ENCODE measurements at regions not wholly inside any gene's neighbourhood (a gene's known extent, or its start where the extent isn't known, plus 50 kb on each side); places are given as distances from the start of the nearest gene placed in this dataset.
"Not testable (repeated sequence)": the region's sequence is repeated elsewhere in the genome, so short reads cannot be mapped to it uniquely, and the experiment has no call there.

DNA sequence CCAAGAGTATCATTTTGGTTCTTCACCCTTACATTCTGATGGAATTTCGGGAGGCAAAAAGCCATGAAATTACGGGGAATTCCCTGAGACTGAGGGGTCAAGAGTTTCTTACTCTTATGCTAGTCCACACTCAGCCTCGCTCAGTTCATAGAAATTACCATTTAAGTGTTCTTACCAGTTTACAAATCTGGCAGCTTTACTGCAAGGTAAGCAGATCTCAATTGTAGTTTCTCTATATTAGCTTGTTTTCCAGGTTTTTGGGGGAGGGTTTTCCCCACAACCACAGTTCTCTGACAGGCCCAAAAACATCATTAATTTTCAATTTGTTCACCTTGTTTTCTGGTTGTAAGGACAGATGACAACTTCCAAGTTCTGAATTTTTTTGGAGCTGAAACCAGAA lies 1028.4 kb downstream of the FAM181B start:
- DNase-seq, result no peak

DNA sequence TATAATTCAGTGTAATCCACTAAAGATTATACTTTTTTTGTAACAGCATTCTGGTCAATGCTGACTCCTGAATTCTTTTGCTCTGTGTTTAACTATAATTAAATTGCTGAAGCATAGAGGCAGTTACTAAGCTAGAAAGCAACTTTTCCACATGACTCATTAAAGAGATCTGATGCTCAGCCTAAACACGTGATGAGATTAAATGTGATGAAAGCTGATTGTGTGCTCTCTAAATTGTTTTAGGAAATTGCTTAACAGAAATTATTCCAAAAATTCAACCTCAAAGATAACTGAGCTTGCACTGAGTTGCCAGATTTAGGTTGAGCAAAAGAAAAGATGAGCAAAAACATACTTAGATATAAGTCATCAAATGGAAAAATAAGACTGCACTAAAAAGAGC lies 1033.6 kb downstream of the FAM181B start:
- no peak for DNase-seq

DNA sequence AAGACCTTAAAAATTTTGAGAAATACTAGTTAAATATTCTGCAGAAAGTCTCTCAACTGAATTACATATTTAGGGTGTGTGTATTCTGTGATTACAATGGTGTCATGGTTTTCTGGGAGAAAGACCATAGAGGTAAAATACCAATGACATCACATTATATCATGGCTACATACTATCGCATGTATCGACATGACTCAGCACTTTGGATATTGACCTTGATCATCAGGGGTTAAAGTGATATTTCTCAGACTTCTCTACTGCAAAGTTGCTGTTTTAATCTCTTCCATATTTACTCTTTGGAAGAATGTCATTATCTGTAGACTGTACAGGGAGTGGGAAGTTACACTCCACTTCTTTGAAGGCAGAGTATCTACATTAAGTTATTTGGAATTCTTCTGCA lies 1046.6 kb downstream of the FAM181B start:
- DNase-seq, result no peak

DNA sequence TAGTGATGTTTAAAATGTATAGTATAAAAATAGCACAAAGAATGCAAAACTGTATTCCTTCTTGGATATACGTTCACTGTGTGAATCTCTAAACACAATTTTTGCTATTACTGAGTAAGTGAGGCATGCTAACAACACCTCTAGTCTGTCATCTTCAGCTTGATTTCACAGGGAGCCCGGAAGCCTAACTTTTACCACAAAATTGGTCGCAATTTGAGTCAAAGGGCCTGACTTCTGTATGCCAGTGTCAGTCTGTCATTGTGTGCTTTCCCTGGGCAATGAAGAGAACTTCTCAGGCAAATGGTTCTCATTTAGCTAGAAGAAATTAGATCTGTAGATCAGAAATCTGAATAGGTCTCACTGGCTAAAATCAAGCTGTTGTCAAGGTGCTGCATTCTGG lies 1059.5 kb downstream of the FAM181B start:
- peak in 1 of 5 donors; percentile 52 for DNase-seq

DNA sequence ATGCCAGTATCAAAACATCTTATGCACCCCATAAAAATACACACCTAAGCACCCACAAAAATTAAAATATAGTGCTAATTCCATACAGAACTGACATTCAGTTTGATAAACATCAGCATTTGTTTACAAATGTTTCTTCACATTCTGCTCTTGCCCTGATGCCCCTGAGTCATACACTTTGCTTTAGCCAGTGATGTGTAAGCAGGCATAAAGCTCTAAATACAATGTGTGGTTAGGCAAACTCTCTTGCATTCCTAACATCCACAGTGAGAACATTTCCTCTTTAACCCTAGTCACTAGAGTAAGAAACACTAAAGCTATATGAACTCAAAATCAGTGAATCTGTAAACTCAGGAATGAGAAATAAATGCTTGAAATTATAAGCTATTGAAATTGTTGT lies 1060.7 kb downstream of the FAM181B start:
- DNase-seq, result no peak

DNA sequence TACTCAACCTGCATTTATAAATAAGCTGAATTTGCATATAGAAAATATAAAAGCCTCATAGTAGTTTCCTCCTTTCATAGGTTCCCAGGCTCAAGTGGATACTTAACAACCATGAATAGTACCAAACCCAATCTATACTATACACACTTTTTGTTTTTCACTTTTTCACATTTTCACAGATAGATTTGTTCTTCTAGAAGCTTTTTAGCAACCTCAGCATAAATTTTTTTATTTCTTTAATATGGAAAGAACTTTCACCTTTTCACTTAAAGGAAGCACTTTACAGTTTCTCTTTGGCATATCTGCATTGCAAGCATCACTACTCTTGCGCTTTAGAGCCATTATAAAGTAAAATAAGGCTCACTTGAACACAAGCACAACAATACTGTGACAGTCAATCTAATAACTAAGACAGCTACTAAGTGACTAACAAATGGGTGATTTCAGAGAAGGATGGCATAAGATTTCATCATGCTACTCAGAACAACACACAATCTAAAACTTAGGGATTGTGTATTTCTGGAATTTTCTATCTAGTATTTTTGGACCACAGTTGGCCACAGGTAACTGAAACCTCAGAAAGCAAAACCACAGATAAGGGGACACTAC lies 1063.6 kb downstream of the FAM181B start:
- DNase-seq, result no peak

DNA sequence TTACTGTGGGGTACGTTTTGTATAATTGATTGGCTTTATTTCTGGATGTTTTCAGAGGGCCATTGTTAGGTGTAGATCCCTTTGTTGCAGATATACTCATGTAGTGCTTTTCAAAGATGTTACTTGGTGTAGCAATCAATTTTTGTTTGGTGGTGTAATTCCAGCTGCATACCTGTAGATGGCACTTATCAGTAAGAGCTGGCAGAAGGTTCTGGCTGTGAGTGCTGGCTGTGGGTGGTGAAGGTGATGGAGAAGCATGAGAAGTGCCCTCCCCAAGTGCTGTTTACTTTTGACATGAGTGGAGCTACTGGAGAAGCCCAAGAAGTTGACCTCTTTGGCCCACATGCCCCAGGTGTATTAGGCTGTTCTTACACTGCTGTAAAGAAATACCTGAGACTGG lies 1074.9 kb downstream of the FAM181B start:
- DNase-seq, result peak in 1 of 5 donors; percentile 11

DNA sequence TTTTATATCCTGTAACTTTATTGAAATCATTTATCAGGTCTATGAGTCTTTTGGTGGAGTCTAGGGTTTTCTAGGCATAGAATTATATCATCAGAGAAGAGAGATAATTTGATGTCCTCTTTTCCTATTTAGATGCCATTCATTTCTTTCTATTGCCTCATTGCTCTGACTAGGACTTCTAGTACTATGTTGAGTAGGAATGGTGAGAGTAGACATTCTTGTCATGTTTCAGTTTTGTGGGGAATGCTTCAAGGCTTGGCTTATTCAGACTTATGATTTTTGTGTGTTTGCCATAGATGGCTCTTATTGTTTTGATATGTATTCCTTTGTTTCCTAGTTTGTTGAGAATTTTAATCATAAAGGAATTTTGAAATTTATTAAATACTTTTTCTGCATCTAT lies 1078.3 kb downstream of the FAM181B start:
- DNase-seq, result no peak

DNA sequence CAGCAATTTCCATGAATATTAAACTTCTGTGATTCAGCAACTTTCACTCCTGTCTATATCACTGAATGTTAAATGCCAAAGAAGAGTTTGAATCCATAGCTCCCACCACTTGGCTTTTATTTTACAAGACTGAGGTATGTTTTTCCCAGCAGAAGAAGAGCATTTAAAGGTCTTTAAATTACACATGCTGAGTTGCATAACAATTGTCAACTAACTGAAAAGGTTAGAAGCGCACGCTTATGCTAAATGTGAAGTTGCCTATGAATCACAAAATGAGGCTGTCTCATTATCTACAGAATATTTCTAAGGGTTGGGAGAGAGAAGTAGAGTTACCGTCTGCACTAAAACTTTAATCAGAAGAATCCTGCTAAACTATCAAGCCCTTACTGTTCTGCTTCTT lies 1086.3 kb downstream of the FAM181B start:
- DNase-seq, result no peak

DNA sequence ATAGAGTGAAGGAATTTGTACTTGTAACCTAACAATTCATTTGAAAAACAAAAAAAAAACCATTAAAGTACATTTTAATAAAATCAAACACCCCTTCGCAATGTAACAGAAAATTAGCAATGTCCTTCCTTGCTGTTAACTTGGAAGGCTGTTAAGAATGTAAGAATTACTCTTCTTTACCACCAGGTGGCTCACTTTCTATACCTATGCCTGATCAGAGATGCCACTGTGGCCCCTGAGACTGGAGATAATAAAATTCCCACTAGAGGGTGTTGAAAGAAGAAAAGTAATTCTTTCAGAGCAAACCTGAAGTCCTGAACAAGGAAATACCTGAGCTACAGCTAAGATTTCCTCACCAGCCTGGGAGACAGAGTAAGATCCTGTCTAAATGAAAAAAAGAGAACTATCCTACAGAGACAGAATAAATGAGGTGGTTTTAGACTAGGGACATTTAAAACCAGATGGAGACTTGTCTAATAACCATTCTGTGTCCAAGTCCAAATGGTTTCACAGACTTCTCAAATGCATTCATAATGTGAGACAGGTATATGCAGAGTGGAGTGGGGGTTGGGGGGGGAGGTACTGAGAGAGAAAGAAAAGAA lies 1089.3 kb downstream of the FAM181B start:
- DNase-seq, result peak in 1 of 5 donors; percentile 16

DNA sequence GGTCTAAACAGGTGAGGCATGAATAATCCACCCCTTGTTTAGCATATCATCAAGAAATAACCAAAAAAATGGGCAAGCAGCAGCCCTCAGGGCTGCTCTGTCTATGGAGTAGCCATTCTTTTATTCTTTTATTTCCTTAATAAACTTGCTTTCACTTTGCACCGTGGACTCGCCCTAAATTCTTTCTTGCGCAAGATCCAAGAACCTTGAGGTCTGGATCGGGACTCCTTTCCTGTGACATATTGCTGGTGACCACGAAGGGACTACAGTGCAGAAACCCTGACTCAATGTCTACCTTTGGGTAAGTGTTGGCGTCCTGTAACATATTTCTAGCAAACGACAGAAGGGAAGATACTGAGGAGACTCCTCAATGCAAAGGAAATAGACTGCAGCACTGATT lies 1099.2 kb downstream of the FAM181B start:
- DNase-seq, result no peak

DNA sequence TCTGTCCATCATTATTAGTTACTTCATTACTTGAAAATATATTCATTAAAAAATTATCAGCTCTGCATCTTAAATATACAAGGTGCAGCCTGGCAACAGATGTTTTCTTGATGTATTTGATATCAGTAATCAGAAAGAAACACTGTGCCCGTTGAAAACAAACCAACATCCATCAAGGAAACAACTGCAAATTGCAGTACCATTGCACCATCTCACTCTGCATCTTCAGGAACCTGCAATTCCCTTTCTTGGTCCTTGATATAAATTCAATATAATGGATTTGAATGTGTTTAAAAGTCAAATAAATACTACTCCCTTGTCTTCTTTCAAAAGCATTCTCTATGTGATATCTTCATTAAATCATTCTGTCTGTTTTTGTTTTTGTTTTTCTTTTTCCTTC lies 1131.2 kb downstream of the FAM181B start:
- DNase-seq, result no peak

DNA sequence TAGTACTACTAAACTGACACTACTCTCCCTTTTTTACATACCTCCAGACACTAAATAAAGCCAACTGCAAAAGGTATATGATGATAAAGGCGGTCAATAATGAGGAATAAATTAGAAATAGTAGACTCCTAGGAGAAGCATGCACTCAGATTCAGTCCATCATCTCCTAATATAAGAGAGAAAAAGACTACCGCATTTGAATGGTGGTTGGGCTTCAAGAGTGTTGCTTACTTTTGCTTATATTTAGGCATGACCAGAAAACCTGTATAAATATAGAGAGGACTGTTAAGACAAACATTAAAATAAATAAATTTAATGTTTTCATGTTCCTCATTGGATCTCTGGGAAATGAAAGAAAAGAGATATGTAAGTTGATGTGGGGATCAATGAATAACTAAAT lies 1137.0 kb downstream of the FAM181B start:
- no peak for DNase-seq

DNA sequence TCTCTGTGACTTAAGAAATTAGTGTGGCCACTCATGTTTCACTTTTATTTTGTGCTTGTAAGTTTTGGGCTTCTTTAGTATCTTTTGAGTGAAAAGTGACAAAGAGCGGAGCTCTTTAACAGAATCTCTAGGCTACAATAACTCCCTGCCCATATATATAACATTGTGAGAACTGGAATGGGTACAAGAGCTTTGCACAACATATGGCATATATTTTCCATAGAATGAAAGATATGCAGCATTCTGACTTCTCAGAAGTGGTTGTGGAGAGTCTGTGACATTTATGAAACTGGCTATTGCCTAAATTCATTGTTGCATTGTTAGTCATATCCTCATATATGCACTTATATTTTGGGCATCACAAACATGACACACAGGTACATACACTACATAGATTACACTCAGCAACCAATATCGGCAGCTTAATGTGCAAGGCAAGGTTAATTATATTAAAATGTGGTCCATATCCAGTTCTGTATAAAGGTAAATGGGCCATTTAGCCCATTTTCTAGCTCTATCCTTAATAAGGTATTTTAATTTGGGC lies 1148.2 kb downstream of the FAM181B start:
- DNase-seq, result no peak

DNA sequence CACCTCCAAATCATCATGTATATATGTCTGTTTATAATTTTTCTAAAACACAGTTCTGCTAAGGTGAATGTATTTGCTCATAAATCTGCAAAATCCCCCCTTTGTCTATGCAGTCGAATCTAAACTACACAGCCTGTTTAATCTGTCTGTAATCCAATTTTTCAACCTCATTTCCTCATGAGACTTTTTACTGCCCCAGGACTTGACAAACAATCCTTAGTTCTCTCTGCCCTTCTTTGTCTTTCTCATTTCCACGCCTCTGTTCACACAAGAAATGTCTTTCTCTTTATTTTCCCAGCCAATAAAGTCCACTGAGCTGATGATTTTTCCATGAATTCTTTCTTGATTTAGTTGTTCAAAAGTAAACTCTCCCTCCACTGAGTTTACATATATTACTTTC lies 1154.3 kb downstream of the FAM181B start:
- no peak for DNase-seq

DNA sequence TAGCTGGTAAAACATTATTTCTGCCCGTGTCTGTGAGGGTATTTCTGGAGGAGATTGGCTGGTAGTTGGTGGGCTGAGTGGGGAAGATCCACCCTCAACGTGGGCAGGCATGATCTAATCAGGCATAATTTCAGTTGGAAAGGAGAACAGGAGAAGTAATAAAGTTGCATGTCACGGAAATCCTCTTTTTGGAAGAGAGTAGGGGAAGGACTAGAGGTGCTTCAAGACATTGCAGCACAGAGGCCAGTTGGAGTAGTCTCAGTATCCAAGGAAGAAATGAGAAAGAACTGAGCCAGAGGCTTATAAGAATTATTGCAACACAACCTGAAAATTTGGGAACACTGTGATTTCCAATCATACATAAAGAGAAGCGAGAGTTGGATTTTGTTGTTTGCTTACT lies 1155.1 kb downstream of the FAM181B start:
- DNase-seq, result no peak

DNA sequence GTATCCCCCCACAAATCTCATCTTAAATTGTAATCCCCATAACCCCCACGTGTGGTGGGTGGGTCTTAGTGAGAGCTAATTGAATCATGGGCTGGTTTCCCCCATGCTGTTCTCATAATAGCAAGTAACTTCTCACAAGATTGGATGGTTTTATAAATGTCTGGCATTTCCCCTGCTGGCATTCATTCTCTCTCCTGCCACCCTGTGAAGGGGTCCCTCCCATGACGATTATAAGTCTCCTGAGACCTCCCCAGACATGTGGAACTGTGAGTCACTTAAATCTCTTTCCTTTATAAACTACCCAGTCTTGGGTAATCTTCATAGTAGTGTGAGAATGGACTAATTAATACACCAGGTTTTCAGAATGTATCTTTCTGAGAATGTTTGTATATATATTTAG lies 1159.4 kb downstream of the FAM181B start:
- DNase-seq, result no peak

DNA sequence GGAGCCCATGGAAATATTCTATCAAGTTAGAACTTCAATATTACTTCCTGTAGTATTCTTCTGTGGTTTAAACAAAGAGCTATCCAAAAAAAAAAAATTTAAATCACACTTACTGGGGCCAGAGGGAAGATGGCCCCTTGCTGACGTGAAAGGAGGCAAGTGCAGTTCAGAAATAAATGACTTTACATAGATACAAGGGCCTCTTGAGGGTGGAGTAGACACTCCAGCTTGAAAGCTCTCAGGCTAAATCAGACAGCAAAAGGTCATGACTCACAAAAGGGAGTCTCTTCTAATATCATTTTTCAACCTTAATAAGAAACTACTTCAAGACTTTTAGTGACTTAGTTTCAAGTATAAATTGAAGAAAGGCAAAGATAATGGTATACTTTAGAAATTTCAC lies 1160.3 kb downstream of the FAM181B start:
- DNase-seq, result no peak

DNA sequence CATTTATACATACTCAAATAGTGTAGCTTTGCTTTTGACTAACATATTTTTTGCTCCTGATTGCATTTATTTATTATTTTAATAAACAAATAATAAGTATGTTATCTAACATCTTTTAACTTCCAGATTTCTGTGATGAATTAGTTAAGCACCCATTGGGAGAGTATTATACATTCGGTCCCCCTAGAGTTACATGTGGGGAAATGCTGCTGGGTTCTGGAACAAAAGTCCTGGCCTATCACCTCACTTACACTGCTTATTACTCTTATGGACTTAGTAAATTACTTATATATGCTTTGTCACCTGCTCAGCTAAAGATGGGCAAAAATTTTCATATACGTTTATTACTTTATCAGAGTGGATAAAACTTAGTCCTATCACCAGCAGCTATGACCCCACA lies 1163.0 kb downstream of the FAM181B start:
- no peak for DNase-seq

DNA sequence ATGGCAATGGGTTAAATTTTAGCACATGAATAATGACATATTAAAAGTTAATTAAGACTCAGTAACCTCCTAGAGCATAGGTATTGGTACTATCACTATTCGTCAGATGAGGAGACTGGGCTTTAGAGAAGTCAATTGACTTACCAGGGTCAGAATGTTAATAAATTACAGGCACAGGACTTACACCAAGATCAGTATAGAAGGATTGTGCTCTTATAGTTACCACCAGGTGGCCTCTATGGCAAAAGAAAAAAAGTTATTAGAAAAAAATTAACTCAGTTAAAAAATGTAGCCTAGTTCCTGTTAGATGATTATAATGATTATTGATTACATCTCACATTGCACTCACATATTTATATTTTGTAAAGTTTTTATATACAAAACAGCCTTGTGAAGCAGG lies 1163.7 kb downstream of the FAM181B start:
- DNase-seq, result no peak

DNA sequence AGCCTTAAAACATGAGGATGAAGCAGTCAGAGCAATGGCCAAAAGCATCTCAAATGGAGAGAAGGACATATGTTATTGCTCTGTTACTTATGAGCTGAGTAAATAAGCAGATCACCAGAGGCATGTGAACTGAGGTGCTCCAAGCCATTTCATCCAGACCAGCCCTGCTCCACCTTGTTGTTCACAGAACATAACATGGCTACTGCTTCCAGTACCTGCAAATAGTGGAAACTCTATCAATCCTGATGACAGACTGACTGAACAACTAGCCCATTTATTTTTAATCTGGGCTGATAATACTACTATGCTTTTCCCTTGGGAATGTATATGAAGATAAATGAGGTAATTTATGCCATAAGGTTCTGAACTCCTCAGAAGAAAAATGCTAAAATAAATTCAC lies 1164.7 kb downstream of the FAM181B start:
- no peak for DNase-seq

DNA sequence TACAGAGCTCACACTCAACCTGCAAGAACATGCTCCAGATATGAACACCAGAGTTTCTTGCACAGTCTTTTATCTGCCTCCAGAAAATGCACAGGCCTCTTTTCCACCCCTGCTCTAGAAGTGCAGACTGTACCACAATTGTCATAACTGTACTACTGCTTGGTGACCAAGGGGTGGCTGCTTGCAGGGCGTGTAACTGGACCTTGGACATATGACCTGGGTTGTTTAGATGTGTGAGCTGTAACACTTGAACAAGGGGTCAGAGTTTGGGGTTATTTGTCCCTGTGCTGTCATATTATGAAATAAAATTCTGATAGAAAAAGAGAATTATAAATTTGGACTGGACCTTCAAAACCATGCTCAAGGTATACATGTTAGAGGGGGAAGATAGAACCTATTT lies 1185.5 kb downstream of the FAM181B start:
- no peak for DNase-seq

DNA sequence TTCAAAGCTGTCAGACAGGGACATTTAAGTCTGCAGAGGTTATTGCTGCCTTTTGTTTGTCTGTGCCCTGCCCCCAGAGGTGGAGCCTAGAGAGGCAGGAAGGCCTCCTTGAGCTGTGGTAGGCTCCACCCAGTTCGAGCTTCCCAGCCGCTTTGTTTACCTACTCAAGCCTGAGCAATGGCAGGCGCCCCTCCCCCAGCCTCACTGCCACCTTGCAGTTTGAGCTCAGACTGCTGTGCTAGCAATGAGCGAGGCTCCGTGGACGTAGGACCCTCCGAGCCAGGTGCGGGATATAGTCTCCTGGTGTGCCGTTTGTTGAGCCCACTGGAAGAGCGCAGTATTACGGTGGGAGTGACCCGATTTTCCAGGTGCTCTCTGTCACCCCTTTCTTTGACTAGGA lies 1193.9 kb downstream of the FAM181B start:
- DNase-seq, result not testable (repeated sequence)

DNA sequence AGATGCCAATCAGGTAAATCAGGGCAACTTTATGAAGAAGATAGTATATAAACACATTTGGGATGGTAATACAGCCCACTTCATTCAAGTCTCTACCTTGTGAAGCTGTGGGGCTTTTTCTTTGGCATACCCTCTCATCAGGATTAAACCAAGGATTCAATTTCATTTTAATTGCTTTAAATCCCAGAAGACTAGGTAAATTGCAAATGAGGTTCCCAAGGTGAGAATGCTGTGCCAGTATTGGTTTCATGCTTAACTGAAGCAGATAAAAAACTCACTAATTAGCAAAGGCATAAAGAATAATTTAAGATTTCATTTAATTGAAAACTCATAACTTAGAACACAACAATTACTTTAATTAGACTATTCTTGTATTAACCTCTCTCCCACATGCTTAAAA lies 1218.1 kb downstream of the FAM181B start:
- DNase-seq, result no peak
